ENCODE measurements at regions not wholly inside any gene's neighbourhood (a gene's known extent, or its start where the extent isn't known, plus 50 kb on each side); places are given as distances from the start of the nearest gene placed in this dataset.

DNA sequence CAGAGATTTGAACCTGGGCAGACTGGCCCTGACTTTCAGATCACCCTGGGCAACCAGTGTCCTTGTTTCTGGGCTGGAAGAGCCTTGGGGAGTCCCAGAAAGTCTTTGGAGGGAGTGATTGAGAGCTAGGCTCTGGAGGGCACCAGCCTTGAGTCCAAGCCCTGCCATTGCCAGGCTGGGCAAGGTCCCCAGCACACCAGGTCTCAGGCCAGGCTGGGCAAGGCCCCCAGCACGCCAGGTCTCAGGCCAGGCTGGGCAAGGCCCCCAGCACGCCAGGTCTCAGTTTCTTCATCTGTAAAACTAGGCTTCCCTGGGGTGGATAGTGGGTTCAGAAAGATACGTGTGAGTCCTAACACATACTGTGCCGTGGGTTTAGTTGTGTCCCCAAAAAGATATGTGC, 135.0 kb downstream of the IRF8 start:
- H3K27me3 ChIP-seq (ENCODE audit: insufficient read depth, low read depth) = peaks cover 93% of the 10 kb centered on the region
- ChIA-PET POLR2A (ENCODE audit: unreplicated experiment) (no interaction called here), CTCF (no interaction called here)

DNA sequence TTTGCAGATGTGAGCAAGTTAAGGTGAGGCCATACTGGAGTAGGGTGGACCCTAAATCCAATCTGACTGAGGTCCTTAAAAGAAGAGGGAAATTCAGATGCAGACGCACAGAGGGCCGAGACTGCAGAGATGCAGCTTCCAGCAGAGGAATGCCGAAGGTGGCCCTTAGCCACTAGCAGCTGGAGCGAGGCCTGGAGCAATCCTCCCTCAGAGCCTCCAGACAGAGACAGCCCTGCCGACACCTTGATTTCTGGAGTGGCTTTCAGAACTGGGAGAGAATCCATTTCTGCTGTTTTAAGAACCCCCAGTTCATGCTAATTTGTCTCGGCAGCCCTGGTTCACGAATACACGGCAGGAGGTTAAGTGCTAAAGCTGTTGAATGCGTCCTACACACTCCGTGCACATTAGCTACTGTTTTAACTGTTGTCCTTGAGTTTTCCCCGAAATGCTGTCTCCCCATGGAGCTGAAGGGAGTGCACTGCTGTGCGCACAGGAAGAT, 135.5 kb downstream of the IRF8 start:
- no peak for DNase-seq
- H3K27ac ChIP-seq = no peak overlapping the region
- no peaks in the 10 kb centered on the region for H4K20me1 ChIP-seq (ENCODE audit: insufficient read depth)
- H3K36me3 ChIP-seq (ENCODE audit: low read depth) = no peaks in the 10 kb centered on the region
- H2AFZ ChIP-seq = no peak overlapping the region
- no peak overlapping the region for H3K4me3 ChIP-seq
- BruUV-seq (replicated peaks) = no TSS peak
- ChIA-PET CTCF (no interaction called here), POLR2A (ENCODE audit: unreplicated experiment) (no interaction called here)
- H3K4me2 ChIP-seq = no peak overlapping the region
- H3F3A ChIP-seq (ENCODE audit: insufficient read depth, low read depth) = no peaks in the 10 kb centered on the region
- H3K9me3 ChIP-seq (ENCODE audit: insufficient read depth, low read depth) = no peaks in the 10 kb centered on the region
- intact Hi-C loops (cut with micrococcal nuclease; ENCODE audit: unreplicated experiment) = no loop called here
- peaks cover 93% of the 10 kb centered on the region for H3K27me3 ChIP-seq (ENCODE audit: insufficient read depth, low read depth)
- no peaks in the 10 kb centered on the region for H3K79me2 ChIP-seq (ENCODE audit: low read depth)
- no peaks in the 10 kb centered on the region for H3K4me1 ChIP-seq (replicated peaks; ENCODE audit: insufficient read depth)
- no peak for TF ChIP-seq EZH2 (IDR thresholded peaks at IDR 0.05; ENCODE audit: low read depth)
- TF ChIP-seq, protein P1, sequence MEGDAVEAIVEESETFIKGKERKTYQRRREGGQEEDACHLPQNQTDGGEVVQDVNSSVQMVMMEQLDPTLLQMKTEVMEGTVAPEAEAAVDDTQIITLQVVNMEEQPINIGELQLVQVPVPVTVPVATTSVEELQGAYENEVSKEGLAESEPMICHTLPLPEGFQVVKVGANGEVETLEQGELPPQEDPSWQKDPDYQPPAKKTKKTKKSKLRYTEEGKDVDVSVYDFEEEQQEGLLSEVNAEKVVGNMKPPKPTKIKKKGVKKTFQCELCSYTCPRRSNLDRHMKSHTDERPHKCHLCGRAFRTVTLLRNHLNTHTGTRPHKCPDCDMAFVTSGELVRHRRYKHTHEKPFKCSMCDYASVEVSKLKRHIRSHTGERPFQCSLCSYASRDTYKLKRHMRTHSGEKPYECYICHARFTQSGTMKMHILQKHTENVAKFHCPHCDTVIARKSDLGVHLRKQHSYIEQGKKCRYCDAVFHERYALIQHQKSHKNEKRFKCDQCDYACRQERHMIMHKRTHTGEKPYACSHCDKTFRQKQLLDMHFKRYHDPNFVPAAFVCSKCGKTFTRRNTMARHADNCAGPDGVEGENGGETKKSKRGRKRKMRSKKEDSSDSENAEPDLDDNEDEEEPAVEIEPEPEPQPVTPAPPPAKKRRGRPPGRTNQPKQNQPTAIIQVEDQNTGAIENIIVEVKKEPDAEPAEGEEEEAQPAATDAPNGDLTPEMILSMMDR (conservative IDR thresholded peaks at IDR 0.05) = no peak
- H3K9me2 ChIP-seq (ENCODE audit: insufficient read depth) = no peaks in the 10 kb centered on the region

More for the DNA sequence above, 135.0 kb downstream of the IRF8 start:
- Histone ChIP-seq H3K36me3 (ENCODE audit: low read depth) (no peaks in the 10 kb centered on the region), H3K4me1 (replicated peaks; ENCODE audit: insufficient read depth) (no peaks in the 10 kb centered on the region), H4K20me1 (ENCODE audit: insufficient read depth) (no peaks in the 10 kb centered on the region), H3K9me2 (ENCODE audit: insufficient read depth) (no peaks in the 10 kb centered on the region), H2AFZ (no peak overlapping the region), H3K9me3 (ENCODE audit: insufficient read depth, low read depth) (no peaks in the 10 kb centered on the region), H3K79me2 (ENCODE audit: low read depth) (no peaks in the 10 kb centered on the region), H3K4me2 (no peak overlapping the region), H3K4me3 (no peak overlapping the region), H3K27ac (no peak overlapping the region), H3F3A (ENCODE audit: insufficient read depth, low read depth) (no peaks in the 10 kb centered on the region)
- no TSS peak for BruUV-seq (replicated peaks)
- intact Hi-C loops (cut with micrococcal nuclease; ENCODE audit: unreplicated experiment) = no loop called here
- DNase-seq = no peak
- no peak for TF ChIP-seq EZH2 (IDR thresholded peaks at IDR 0.05; ENCODE audit: low read depth)
- TF ChIP-seq, protein P1 (conservative IDR thresholded peaks at IDR 0.05) = no peak

- Histone ChIP-seq H2AFZ (no peak overlapping the region), H3K9me2 (ENCODE audit: insufficient read depth) (no peaks in the 10 kb centered on the region), H3K27me3 (ENCODE audit: insufficient read depth, low read depth) (peaks cover 89% of the 10 kb centered on the region), H3K27ac (no peak overlapping the region), H3K4me2 (no peak overlapping the region), H3K4me3 (no peak overlapping the region), H3K4me1 (replicated peaks; ENCODE audit: insufficient read depth) (no peaks in the 10 kb centered on the region), H3K9me3 (ENCODE audit: insufficient read depth, low read depth) (no peaks in the 10 kb centered on the region), H3K79me2 (ENCODE audit: low read depth) (no peaks in the 10 kb centered on the region), H3K36me3 (ENCODE audit: low read depth) (no peaks in the 10 kb centered on the region), H3F3A (ENCODE audit: insufficient read depth, low read depth) (no peaks in the 10 kb centered on the region), H4K20me1 (ENCODE audit: insufficient read depth) (no peaks in the 10 kb centered on the region)
- no TSS peak for BruUV-seq (replicated peaks)
- CTCF ChIA-PET = no interaction called here
- intact Hi-C loops (cut with micrococcal nuclease; ENCODE audit: unreplicated experiment) = no loop called here
- POLR2A ChIA-PET (ENCODE audit: unreplicated experiment) = no interaction called here
- DNase-seq = no peak
- TF ChIP-seq, protein P1 (conservative IDR thresholded peaks at IDR 0.05) = no peak
- no peak for TF ChIP-seq EZH2 (IDR thresholded peaks at IDR 0.05; ENCODE audit: low read depth)
These were observed 136.9 kb downstream of the IRF8 start for GRCh38 chr16:86035906-86036305.

Measured in PC-9 (cell line).